Right lung (tissue), 2 donors: ENCODE measurements at regions not wholly inside any gene's neighbourhood (a gene's known extent, or its start where the extent isn't known, plus 50 kb on each side); places are given as distances from the start of the nearest gene placed in this dataset.
"Not testable (repeated sequence)": the region's sequence is repeated elsewhere in the genome, so short reads cannot be mapped to it uniquely, and the experiment has no call there.

Experiments used
- DNase-seq, 2 donors: peaks; one replicate each; pipeline ENCODE4 v3.0.0-alpha.2; 2013

DNA sequence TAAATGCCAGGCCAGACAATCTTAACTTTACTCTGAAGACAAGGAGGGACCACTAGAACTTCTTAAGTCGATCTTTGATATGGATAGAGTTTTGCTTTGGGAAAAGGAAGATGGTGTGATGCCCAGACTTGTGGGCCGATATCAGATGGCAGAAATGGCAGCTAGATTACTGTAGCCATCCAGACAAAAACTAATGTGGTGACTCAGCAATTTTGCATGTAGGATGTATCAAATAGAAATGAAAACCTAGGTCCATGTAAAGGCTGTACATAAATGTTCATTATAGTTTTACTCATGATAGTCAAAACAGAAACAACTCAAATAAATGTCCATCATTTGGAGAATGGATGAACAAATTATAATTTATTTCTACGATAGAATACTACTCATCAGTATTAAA lies 121.5 kb downstream of the APIP start:
- DNase-seq: no peak

DNA sequence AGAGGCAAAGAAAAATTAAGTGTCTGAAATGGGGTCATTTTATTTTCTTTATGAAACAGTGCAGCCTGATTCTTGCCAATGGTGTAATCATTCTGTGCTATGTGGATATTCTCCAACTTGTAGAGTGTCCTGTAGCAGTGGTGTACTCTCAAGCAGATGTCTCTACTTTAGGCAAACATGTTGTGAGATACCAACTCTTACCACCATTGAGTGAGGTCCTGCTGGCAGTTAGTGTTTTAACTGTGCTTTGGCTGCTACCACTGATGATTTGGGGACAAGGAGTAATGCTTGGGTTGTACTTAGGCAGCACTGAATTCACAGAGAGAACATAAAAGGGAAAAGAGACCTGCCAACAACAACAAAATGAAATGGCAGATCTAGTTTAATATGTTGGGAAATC lies 122.5 kb downstream of the APIP start:
- no peak for DNase-seq

DNA sequence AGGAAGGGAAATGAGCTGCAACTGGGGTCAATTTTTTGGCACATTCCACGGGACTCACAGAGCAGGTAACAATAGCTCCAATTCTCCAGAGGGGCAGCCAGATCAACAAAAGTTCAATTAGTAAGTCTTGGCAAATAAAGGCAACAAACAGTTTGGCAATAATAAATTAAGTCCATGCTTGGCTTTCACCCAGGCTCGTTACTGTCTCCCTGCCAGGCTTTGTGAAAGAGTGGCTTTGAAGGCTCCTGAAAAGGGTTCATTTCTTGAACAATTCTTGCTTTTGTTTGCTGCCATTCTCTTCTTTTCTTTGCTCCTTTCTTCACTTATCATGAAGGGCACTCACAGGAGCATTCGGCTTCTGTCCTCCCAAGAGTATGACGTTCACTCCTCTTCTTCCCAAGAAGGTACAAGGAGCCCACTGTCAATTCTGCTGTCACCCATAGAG lies 123.3 kb downstream of the APIP start:
- DNase-seq: peak; percentile 29 to 38

DNA sequence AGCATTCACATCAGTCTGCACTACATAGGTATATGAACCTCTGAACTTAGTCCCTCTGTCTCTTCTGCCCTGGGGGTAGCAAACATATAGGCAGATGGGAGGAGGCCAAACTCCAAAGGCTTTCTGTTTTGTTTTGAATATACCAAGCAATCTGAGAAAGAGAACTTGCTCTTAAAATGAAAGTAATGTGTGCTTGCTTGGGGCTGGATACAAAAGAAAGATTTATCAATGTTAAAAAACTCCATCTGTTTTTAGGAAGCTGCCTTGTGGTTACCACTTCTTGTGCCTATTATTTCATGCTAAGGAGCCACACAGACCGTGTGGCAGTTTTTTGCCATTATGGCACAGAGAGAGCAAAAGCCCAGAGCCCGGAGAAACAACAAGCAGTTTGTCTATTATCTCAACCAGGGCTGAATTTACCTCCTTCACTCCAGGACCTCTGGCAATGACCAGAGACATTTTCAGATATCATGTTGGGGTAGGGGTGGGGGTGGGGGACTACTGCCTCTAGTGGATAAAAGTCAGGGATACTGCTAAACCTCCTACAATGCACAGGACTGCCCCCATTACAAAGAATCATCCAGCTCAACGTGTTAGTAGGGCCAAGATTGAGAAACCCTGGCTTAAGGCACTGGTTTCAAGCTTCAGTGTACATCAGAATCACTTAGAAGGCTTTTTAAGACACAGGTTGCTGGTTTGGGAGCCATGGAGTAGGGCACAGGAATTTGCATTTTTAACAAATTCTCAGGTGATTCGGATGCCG lies 124.2 kb downstream of the APIP start:
- DNase-seq: no peak

DNA sequence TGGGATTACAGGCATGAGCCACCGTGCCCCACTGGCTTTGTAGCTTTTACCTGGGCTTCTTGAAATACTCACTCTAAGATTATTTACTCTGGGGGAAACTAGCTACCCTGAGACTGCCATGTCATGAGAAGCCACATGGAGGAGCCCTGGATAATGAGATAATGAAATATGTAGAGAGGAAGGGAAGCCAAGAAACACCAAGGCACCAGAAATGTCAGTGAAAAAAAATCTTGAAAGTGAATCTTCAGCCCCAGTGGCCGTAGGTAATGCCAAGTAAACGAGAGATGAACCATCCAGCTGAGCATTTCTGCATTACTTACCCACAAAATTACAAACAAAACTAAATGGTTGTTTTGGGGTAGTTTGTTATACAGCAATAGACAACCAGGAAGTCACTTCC lies 125.6 kb downstream of the APIP start:
- no peak for DNase-seq

DNA sequence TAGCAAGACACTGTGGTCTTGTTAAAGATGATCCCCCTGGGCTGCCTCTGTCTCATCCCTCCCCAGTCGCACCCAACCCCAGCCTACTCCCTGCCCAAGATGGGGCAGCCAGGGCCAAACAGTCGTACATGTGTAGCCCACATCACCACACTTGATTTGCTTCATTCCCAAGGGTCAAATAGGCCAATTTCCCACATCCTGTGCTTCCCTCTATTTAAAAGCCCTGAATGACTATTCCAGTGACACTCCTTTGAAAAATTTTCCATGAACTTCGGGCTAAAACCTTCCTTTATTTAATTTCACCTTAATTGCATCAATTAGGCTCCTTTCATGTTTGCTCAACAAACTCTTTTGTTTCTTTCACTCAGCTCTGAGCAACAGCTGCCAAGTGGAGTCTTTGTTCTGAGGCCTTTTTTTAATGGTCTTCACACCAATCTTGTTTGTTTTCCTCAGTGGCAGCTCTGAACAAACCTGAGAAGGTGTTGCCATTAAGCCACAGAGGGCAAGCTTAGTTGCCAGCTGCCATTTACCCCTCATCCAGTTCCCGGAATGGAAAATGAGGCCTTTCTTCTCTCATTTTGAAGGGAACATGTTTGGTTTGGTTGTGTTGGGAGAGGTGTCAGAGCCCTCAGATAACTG lies 126.9 kb downstream of the APIP start:
- no peak for DNase-seq

DNA sequence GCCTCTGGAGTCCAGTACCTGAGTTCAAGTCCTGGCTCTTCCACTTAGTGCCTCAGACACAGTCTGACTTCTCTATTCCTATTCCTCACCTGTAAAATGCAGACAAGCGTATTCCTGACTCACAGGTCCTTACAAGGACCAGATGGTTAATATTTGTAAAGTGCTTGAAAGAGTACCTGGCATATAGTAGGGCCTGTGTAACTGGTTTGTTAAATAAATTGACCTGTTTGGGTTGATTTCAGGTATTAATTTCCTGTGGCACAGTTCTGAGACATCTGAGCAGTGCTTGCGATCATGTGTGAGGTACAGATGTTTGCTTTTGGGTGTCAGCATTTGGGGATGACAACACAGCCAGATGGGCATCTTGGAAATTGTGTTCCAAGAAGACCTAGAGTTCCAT lies 127.5 kb downstream of the APIP start:
- DNase-seq: no peak

DNA sequence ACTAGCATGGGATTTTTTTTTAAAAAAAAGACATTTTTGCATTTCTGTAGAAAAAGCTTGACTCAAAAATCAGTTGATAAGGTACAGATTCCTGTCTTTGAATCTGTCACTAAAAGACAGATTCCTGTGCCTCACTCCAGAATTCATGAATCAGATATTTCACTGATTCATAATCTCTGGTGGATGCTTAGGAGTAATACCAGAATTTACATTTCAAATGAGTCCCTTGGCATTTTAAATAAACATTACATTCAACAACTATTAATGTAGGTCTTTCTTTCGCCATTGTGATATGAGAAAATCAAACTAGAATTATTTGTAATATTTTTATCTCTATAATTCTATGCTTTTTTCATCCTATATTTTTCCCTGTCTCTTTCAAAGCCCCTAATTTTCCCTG lies 128.3 kb downstream of the APIP start:
- no peak for DNase-seq

DNA sequence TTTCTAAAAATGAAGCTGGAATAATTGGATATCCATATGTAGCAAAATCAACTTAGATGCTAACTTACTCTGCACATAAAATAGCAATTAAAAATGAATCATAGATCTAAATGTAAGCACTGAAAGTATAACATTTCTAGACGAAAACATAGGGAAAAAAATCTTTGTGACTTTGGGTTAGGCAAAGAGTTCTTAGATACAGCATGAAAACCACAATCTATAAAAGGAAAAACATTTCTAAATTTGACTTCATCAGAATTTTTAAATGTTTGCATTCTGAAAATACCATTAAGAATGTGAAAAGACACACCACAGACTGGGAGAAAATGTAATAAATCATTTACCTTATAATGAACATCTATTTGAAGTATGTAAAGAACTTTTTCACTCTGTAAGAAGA lies 128.8 kb downstream of the APIP start:
- no peak for DNase-seq

DNA sequence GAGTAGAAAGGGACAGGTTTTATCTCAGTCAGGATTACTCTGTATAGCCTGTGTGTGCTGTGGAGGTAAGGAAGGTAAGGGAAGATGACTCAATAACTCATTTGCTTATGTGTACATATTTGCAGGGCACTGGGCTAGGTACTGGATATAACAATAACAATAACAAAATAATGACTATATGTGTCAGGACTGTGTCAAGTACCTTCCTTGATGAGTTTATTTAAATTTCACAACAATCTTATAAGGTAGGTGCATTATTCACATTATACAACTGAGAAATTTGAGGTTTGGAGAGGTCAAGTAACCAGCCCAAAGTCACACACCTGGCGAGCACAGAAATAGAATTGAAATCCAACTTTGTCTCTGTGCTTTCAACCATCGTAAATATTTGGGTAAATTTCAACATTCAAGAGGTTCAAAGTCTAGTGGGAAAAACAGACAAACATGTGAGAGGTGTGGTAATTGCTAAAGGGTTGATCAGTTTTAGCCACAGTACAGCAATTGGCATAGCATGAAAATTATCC lies 131.8 kb downstream of the APIP start:
- DNase-seq: no peak

DNA sequence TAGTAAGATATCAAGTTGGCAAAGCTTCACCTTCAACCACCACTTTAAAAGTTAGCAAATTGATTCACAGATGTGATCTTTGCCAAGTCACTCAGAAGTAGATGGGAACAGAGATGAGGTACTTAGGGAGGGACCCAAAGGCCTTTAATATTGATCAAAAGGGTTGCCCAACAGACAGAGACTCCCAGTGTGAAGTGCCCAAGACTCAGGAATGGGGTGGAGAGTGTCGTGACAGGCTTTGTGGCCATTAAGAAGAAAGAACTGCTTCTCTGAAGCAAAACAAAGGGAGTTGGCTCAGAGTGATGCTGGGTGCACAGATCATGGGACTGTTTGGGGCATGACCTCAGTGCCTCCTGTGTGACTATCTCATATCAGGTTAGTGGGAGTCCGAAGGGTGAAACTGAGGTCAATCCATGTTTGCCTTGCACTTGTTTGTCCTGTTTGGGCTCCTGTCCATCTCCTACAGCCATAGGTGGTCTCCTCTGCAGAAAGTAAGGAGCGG lies 132.3 kb downstream of the APIP start:
- no peak for DNase-seq

DNA sequence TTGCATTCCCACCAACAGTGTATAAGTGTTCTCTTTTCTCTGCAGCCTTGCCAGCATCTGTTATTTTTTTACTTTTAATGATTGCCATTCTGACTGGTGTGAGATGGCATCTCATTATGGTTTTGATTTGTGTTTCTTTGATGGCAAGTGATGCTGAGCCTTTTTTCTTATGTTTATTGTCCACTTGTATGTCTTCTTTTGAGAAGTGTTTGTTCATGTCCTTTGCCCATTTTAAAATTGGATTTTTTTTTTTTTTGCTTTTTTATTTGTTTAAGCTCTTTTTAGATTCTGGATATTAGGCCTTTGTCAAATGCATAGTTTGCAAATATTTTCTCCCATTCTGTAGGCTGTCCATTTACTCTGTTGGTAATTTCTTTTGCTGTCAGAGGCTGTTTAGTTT lies 134.4 kb downstream of the APIP start:
- DNase-seq: not testable (repeated sequence)

DNA sequence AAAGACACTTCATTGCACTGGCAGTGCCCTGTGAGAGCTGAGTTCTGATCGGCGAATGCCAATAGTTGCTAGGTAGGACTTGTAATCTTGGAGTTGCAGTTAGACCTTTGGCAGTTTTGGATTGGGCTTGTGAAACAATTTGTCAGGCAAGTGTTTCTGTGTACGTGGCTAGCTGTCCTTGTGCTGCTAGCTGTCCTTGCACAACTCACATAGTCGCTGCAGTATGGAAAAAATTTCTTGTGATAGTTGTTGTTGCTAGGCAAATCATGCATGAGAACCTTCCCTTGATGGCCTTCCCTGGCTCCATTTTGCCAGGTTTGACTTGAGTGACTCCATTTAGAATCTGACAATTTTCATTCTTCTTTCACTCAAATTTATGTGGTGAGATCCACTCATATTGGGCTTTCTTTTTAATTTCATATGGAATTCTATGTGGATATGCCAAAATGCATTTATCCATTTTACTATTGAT lies 140.7 kb downstream of the APIP start:
- no peak for DNase-seq

DNA sequence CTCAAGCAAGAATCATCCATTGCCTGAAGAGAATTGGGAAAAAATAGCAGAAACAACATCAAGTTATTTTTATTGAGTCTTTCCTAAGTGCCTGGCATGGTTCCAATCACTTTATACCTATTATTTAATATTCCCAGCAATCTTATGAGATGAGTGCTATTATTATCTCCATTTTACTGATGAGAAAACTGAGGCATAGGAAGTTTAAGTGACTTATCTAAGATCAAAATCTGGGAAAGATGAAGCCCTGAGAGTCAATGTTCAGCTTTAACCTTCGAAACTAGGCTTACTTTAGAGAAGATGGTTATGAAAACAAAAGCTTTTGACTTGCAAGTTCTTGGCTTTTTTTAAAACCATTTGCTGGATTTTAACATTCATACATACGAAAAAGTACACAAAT lies 141.6 kb downstream of the APIP start:
- DNase-seq: no peak

DNA sequence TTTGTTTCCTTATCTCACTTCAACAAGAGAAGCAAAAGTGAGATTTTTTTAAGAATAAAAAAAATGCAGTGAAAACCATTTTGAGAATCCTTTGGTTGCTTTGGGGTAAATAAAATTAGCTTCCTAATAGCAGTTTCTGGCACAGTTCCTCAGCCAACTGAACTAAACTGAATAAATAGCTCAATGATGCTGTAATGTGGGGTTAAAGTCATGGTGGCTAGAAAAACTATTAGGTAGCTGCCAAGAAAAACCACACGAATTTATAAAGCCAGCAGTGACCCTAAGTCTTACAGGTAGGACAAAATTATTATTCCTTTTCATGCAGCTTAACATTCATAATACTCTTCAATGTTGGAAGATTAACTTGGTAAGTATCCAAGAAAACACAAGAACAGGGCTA lies 142.4 kb downstream of the APIP start:
- DNase-seq: no peak

DNA sequence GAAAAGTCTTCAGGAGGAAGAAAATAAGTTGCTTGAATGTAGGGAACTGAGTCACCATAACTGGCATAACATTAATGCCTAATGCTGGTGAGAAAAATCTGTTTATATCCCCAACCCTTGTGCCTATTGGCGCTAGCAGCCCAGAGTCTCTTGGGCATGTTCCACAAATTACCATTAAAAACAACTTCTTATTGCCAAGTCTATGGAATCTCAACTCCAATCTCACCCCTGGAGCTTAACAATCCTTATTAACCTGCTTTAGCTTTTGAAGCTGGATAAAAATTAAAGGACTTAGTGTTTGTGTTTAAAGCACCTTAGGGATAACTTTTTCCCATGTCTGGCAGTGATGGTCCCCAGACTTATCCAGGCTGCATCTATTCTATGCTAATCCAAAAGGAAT lies 143.0 kb downstream of the APIP start:
- DNase-seq: no peak

DNA sequence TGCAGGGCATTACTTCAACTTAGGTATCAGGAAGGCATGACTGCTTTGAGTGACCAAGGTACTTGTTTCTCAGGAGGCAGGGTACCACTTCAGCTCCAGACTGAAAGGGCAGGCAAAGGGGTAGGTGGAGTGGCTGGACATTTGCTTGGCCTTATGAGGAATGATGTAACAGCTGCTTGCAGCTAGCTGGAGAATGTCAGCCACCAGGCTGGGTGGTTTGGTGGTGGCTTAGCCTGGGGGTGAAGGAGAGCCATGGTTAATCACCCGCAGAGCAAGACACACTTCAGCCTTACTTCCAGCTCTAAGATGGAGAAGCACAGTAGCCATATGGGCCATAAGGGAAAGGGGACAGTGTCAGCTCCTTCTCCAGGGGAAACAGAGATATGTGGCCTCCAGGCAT lies 146.1 kb downstream of the APIP start:
- no peak for DNase-seq

DNA sequence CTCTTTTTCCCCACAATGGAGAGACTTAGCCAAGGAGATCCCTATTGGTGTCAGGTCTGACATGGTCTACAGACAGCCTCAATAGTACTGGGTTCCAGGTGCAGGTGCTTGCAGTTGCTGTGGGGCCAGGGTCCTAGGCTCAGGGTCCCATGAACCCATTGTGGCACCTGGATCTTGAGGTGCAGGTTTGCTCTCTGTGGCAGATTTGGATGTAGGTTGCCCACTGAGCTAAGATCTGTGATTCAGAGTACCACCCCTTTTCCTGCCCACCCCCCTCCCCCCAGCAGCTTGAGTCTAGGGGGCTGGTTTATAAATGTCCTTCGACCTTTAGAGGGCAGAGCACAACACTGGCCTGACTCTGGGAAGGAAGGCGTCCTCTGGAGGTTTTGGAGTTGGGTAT lies 147.0 kb downstream of the APIP start:
- no peak for DNase-seq

DNA sequence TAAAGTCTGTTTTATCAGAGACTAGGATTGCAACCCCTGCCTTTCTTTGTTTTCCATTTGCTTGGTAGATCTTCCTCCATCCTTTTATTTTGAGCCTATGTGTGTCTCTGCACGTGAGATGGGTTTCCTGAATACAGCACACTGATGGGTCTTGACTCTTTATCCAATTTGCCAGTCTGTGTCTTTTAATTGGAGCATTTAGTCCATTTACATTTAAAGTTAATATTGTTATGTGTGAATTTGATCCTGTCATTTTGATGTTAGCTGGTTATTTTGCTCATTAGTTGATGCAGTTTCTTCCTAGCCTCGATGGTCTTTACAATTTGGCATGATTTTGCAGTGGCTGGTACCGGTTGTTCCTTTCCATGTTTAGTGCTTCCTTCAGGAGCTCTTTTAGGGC lies 141.7 kb downstream of the EHF start:
- DNase-seq: not testable (repeated sequence)

DNA sequence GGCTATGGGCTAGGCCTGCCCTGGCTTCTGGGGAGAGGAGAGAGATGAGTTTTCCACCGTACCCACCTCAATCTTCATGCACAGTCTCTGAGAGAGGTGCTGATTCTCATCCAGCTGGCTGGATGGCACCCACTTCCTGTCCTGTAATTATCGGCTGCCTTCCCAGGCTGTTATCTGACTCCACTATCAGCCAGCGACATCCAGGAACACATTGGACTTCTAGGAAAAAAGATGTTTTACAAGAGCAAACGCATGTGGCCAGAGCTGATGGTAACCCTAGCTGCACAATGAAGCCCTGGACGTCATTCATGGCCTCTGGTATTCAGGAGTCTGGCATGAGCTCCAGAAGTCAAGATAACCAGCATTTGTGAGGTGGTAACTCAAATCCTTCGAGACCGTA lies 137.4 kb downstream of the EHF start:
- no peak for DNase-seq

DNA sequence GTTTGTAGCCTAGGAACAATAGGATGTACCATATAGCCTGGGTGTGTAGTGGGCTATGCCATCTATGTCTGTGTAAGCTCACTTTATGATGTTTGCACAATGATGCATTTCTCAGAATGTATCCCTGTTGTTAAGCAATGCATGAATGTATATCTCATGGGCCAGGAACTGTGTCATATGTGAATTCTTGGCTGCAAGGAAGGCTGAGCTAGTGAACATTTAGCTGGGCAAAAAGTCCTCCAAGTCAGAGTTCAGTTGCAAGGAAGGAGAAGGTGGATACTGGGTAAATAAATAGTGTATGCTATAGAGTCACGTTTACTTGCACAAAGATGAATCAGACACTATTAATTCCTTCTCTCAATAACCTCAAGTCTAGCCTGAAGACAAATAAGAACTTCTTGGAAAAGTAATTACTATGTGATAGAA lies 136.1 kb downstream of the EHF start:
- no peak for DNase-seq

DNA sequence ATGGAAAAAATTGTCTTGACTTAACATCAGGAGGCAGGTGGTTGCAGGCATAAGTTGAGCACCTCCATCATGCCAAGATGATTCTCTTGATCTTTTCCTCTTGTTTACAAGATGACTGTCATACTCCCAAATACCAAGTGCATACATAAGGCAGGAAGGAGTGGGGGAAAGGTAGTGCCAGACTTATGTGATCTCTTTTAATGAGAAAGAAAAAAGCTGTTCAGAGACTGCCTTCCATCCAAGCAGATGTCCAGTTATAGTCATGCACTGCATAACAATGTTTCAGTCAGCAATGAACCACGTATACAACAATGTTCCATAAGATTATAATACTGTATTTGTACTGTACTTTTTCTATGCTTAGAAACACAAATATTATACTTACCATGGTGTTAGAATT lies 135.7 kb downstream of the EHF start:
- DNase-seq: no peak

DNA sequence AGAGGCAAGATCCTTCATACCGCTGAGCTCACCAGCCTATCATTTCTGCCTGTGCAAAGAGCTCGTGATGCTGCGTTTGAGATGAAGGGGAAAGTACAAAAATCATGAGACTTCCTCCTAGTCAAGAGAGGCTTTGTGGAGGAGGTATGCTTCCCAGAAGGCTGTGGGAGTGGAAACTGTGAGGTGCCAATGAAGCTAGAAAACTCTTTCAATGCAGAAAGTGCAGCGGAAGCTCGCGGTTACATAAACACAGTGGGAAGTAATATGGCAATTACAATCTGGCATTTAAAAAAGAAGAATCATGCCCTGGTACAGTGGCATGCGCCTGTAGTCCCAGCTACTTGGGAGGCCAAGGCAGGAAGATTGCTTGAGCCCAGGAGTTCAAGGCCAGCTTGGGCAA lies 134.8 kb downstream of the EHF start:
- DNase-seq: no peak
